NK-92 (cell line): ENCODE measurements at regions not wholly inside any gene's neighbourhood (a gene's known extent, or its start where the extent isn't known, plus 50 kb on each side); places are given as distances from the start of the nearest gene placed in this dataset.
"Not testable (repeated sequence)": the region's sequence is repeated elsewhere in the genome, so short reads cannot be mapped to it uniquely, and the experiment has no call there.

ENCODE experiments used
- DNase-seq: peaks from one replicate; lab custom pipeline; 2025; ENCODE audit not compliant: unreplicated experiment; lab: John Stamatoyannopoulos, UW

GRCh38 chr22:48923165-48923865, 904.4 kb downstream of the BRD1 start:
- DNase-seq: no peak

DNA sequence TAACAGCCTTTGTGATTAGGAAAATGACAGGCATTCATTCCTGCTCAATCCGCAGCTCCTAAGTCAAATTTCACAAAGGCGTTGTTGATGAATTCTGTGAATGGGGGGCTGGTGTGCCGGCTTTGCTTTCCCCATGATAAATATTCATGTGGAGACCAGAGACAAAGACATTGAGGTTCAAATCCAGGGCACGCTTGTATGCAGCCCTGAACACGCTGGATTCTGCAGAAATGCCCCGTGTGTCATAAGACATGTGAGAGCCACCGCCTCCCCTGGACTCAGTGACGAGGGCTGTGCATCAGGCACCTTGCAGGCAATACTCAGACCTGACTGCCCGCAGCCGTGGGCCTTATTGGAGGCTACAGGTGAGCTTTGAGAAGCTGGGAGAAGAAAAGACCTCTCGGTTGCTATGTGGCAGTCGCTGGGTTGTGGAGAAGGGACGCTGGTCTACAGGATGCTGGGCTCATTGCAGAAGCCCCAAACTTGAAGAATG, 906.2 kb downstream of the BRD1 start:
- DNase-seq: no peak

DNA sequence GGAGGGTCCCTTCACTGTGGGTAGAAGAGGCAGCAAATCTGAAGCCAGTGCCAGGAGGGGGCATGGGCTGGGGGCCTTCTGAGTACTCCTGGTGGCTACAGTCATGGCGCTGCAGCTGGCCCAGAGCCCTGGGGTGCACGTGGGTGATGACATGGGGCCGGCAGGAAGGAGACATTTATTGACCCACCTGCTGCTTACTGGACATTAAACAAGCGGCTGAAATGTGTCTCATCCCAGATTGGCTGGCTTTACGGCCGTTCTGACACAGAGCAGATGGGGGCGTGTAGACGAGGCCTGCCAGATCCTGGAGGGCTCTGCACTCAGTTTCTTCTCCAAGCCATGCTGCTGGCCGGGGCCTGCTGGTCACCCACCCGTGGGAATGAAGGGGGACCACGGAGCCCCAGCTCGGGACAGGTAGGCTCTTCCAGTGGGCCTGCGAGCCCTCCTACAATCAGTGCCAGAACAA, 906.9 kb downstream of the BRD1 start:
- DNase-seq: no peak

DNA sequence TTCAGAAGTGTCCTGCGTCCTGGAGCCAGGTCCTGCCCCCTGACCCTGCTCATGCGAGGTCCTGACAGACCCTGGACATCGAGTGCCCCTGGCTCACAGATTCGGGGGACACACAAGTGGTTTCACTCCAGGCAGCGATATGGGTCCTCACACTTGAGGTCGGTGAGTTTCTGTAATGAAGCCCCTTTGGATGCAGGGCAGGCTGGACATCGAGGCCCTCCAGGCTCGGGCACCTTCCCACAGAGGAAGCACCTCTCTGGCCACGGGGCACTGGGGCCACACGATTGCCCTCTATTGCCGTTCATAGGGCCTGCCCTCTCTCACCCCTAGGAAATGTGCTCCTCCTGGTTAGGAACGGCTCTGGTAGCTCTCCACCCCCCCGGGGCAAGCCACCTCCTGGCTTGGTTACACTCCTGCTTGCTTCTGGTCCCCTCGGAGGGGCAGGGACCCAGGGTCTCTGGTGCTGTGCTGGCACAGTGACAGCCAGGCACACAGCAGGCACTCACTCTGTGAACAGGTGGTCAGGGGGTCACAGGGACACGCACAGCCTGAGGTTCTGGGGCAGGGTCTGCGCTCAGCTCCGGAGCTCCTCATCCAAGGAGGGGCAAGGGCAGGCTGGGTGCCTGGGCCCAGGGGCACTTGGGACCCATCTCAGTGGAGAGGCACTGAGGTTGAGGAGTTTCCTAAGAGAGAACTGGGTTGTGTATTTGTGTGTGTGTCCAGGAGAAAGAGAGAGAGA, 907.7 kb downstream of the BRD1 start:
- DNase-seq: no peak

- DNase-seq: no peak
Measured at GRCh38 chr22:48919187-48919590, 908.5 kb downstream of the BRD1 start.

DNA sequence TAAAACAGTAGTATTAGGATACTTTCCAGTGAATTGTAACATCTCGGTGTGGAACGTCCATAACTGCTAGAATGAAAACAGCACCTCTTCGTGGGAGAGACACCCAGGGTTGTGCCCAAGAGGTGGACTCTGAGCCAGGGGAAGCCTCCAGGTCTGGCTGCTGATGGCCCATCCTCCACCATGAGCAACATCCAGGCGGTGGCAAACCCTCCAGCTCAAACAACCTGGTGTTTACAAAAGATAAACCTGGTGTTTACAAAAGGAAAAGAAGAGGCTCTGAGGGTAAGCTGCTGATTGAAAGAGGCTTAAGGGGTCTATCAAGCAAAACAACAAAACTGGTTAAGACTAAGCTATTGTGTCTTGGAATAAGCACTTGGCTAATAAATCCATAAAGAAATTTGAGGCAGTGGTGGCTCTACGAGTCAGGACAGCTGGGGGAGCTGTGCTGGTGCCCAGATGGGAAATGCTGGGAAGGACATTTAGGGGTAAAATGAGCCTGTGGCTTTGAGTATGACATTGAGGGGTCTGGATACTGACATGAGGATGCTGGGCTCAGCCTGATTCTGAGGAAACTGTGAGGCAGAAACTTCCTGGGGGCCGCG, 909.0 kb downstream of the BRD1 start:
- no peak for DNase-seq

DNA sequence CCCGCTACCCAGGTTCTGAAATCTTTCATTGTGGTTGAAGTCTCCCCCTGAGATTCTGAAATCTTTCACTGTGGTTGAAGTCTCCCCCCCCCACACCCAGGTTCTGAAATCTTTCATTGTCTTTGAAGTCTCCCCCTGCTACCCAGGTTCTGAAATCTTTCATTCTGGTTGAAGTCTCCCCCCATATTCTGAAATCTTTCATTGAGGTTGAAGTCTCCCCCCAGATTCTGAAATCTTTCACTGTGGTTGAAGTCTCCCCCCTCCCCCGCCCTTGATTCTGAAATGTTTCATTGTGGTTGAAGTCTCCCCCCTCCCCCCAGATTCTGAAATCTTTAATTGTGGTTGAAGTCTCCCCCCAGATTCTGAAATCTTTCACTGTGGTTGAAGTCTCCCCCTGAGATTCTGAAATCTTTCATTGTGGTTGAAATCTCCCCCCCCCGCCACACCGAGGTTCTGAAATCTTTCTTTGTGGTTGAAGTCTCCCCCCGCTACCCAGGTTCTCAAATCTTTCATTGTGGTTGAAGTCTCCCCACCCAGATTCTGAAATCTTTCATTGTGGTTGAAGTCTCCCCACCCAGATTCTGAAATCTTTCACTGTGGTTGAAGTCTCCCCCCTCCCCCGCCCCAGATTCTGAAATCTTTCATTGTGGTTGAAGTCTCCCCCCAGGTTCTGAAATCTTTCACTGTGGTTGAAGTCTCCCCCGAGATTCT, 915.2 kb downstream of the BRD1 start:
- not testable (repeated sequence) for DNase-seq

- not testable (repeated sequence) for DNase-seq
Measured at GRCh38 chr22:48911647-48912046, 916.0 kb downstream of the BRD1 start.

DNA sequence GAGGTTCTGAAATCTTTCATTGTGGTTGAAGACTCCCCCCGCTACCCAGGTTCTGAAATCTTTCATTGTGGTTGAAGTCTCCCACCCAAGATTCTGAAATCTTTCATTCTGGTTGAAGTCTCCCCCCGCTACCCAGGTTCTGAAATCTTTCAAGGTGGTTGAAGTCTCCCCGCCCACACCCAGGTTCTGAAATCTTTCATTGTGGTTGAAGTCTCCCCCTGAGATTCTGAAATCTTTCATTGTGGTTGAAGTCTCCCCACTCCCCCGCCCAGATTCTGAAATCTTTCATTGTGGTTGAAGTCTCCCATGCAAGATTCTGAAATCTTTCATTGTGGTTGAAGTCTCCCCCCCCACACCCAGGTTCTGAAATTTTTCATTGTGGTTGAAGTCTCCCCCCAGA, 916.6 kb downstream of the BRD1 start:
- DNase-seq: not testable (repeated sequence)

GRCh38 chr22:48908547-48908946, 919.1 kb downstream of the BRD1 start:
- DNase-seq: no peak

GRCh38 chr22:48907591-48907990, 920.1 kb downstream of the BRD1 start:
- DNase-seq: no peak

DNA sequence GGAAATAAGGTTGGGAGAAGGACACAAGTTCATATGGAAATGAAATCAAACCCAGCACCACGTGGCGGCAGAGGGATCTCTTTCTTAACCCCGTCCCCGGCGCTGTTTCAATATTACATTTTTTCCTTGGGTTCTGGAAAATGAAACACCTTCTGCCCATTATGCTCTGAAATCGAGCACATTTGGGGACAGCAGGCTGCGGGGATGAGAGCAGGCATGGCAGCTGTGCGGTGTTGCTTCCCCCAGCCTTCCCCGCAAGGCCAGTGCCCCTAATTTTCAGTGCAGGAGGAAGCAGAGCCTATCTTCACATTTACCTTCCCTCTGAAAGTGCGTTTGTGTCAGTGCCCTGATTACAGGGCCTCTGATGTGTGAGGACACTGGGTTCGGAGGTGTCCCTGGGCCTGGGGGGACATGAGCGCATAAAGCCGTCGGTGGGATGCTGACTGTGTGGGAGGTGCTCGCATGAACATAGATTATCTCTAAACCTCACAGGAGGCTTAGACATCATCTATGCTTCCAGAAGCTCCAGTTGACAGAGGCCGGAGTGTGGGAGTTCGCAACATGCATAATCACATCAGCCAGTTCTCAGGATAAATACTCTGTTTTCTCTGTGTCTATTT, 921.3 kb downstream of the BRD1 start:
- no peak for DNase-seq

GRCh38 chr22:48905206-48905975, 922.3 kb downstream of the BRD1 start:
- DNase-seq: no peak

DNA sequence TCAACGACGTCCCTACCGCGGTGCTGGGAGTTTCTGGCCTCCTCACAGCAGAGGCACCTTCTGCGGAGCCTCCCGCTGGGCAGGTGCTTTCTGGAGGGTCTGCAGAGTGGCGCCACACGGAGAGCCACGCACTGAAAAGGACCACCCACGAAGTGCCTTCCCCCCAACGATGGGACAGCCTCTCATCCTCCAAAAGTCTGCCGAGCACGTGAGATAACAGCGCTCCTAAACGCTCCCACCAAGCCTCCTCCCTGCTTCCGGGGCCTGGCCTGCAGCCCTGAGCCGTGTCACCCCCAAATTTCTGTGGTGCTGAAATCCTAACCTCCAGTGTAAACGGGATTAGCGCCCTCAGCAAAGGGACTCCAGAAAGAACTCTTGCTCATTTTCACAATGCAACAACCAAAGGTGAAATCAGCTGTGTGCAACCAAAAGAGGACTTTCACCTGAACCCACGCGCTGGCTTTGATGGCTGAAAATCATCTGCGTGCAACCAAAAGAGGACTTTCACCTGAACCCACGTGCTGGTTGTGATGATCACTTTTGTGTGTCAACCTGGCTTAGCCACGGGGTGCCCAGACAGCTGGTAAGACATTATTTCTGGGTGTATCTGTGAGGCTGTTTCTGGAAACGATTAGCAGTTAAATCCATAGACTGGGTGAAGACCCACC, 924.6 kb downstream of the BRD1 start:
- no peak for DNase-seq

DNA sequence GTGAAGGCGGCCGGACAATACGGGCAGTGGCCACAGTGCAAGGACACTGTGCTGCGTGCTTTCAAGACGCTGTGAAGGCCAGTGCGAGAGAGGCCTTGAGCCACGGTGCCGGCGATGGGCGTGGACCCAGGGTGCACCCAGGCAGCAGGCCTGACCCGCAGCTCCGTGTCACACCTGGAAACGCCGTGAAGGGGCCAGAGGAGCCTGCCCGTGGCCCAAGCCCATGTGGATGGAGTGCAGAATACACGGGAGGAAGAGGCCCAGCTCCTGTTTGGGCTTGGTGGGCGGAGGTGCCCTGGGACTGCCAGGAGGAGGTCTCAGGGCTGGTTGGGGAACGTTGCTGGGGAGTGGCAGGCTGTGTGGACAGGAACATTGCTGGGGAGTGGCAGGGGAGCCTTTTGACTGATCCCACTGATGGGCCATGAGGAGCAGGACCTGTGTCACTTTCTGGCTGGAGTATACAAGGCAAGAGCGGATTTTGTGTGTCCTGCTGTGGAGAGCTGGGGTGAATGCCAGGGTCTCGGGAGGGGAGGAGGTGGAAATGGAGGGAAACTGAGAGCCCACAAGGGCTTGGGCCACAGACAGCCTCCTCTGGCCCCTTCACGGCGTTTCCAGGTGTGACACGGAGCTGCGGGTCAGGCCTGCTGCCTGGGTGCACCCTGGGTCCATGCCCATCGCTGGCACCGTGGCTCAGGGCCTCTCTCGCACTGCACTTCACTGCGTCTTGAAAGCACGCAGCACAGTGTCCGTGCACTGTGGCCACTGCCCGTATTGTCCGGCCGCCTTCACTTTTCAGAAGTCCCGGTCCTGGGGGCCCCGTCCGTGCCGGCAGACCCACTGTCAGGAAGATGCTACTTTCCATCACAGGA, 925.4 kb downstream of the BRD1 start:
- DNase-seq: no peak

DNA sequence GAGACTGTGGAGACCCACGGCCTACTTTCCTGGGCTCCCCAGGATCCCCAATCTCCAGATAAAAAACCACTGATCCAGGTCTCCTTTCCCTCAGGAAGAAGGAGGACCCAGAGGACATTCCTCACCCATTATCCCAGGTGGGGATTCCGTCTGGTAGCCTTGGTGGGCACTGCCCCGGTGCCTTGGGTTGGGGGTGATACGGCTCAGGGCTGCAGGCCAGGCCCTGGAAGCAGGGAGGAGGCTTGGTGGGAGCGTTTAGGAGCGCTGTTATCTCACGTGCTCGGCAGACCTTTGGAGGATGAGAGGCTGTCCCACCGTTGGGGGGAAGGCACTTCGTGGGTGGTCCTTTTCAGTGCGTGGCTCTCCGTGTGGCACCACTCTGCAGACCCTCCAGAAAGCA, 926.3 kb downstream of the BRD1 start:
- no peak for DNase-seq

DNA sequence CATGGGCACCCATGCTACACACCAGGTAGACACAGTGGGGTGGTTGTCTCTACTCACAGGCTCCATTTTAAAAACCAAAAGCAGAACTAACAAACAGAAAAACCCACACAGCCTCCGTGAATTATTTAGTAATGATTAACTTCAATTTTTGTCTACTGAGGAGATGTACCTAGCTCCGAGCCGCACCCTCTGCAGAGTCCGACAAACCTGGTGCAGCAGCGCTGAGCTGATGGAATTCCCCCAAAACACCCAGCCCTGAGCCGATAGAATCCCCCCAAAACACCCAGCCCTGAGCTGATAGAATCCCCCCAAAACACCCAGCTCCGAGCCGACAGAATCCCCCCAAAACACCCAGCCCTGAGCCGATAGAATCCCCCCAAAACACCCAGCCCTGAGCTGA, 927.0 kb downstream of the BRD1 start:
- no peak for DNase-seq

- no peak for DNase-seq
Measured at GRCh38 chr22:48900327-48900597, 927.4 kb downstream of the BRD1 start.
